ENCODE measurements at regions not wholly inside any gene's neighbourhood (a gene's known extent, or its start where the extent isn't known, plus 50 kb on each side); places are given as distances from the start of the nearest gene placed in this dataset.

GRCh38 chr11:129287920-129288319 is 87.7 kb upstream of the BARX2 start:
- TF ChIP-seq POLR2A (IDR thresholded peaks at IDR 0.05; ENCODE audit: low read length) (no peak), KDM5A (IDR thresholded peaks at IDR 0.05) (no peak), EP300 (IDR thresholded peaks at IDR 0.05) (no peak), TFCP2L1 (CRISPR knock-in tag; IDR thresholded peaks at IDR 0.05) (no peak), REST (IDR thresholded peaks at IDR 0.05) (no peak)
- TF ChIP-seq, protein P1, sequence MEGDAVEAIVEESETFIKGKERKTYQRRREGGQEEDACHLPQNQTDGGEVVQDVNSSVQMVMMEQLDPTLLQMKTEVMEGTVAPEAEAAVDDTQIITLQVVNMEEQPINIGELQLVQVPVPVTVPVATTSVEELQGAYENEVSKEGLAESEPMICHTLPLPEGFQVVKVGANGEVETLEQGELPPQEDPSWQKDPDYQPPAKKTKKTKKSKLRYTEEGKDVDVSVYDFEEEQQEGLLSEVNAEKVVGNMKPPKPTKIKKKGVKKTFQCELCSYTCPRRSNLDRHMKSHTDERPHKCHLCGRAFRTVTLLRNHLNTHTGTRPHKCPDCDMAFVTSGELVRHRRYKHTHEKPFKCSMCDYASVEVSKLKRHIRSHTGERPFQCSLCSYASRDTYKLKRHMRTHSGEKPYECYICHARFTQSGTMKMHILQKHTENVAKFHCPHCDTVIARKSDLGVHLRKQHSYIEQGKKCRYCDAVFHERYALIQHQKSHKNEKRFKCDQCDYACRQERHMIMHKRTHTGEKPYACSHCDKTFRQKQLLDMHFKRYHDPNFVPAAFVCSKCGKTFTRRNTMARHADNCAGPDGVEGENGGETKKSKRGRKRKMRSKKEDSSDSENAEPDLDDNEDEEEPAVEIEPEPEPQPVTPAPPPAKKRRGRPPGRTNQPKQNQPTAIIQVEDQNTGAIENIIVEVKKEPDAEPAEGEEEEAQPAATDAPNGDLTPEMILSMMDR (IDR thresholded peaks at IDR 0.05): no peak
